Tibial nerve (tissue), 4 donors: ENCODE measurements at regions not wholly inside any gene's neighbourhood (a gene's known extent, or its start where the extent isn't known, plus 50 kb on each side); places are given as distances from the start of the nearest gene placed in this dataset.

ENCODE experiments used
- EP300 ChIP-seq, 2 donors: sonication (generic); formaldehyde crosslinking; IDR thresholded peaks; one replicate each; pipeline ENCODE4 v1.6.1; 2017; ENCODE audit warnings: antibody characterized with exemption in 2 of 2, mild to moderate bottlenecking in 1 of 2
- POLR2A ChIP-seq, 2 donors: fragments of 450-650 bp; IDR thresholded peaks; one replicate each; pipeline ENCODE4 v1.6.1; 2017; ENCODE audit warnings: antibody characterized with exemption in 2 of 2, mild to moderate bottlenecking in 2 of 2, moderate library complexity in 2 of 2
- TF ChIP-seq, protein P1 (sequence below), 5 experiments: fragments of 200-600 bp in 3 of 5; fragments of 450-650 bp in 2 of 5; sonication (generic) in 3 of 5; IDR thresholded peaks; one replicate each; pipeline ENCODE4 v1.5.1; 2016 to 2019; ENCODE audit warnings: antibody characterized with exemption in 5 of 5, mild to moderate bottlenecking in 3 of 5, moderate library complexity in 2 of 5

DNA sequence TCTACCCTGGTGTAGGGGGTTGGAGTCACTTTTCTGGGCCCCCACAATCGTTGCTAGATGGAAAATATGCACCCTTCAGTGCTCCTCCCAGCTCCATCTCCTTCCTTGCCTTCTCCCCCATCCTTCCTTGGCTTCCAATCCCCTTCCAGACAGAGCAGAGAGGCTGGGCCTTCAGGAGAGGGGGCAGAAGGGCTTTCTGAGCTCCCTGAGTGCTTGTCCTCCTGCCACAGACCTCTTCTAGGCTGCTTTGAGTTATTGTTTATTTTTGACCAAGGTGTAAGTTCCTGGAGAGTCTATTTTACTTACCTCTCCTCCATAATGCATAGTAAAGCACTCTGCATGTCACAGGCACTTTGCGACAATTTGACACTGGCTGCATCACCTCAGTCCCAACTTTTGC, 96.4 kb upstream of the CNKSR3 start:
- TF ChIP-seq, protein P1, sequence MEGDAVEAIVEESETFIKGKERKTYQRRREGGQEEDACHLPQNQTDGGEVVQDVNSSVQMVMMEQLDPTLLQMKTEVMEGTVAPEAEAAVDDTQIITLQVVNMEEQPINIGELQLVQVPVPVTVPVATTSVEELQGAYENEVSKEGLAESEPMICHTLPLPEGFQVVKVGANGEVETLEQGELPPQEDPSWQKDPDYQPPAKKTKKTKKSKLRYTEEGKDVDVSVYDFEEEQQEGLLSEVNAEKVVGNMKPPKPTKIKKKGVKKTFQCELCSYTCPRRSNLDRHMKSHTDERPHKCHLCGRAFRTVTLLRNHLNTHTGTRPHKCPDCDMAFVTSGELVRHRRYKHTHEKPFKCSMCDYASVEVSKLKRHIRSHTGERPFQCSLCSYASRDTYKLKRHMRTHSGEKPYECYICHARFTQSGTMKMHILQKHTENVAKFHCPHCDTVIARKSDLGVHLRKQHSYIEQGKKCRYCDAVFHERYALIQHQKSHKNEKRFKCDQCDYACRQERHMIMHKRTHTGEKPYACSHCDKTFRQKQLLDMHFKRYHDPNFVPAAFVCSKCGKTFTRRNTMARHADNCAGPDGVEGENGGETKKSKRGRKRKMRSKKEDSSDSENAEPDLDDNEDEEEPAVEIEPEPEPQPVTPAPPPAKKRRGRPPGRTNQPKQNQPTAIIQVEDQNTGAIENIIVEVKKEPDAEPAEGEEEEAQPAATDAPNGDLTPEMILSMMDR (IDR thresholded peaks at IDR 0.05), result no peak
- TF ChIP-seq POLR2A (IDR thresholded peaks at IDR 0.05) (no peak), EP300 (IDR thresholded peaks at IDR 0.05) (no peak)
